RWPE1 (cell line): ENCODE measurements at regions not wholly inside any gene's neighbourhood (a gene's known extent, or its start where the extent isn't known, plus 50 kb on each side); places are given as distances from the start of the nearest gene placed in this dataset.

Experiments used
- CTCF ChIA-PET: fragments of 350-600 bp; sonication (Branson Sonifier 250); formaldehyde crosslinking; extraction: SDS; loops from one replicate; lab custom pipeline; 2021; lab: Yijun Ruan, JAX
- POLR2A ChIA-PET: fragments of 400-600 bp; formaldehyde crosslinking; extraction: SDS; loops from one replicate; lab custom pipeline; 2020; ENCODE audit warnings: antibody characterized with exemption; ENCODE audit not compliant: low non-redundant PET; lab: Yijun Ruan, JAX
- DNase-seq: peaks from one replicate; pipeline ENCODE4 v3.0.0; 2012; ENCODE audit warnings: low spot score
- H3K27ac ChIP-seq: fragments of 450-650 bp; 2 replicates; pipeline ENCODE4 v1.5.1; 2017
- TF ChIP-seq, protein P1 (sequence below): fragments of 450-650 bp; conservative IDR thresholded peaks from 2 replicates; pipeline ENCODE4 v1.5.1; 2017; ENCODE audit warnings: low read depth, mild to moderate bottlenecking

DNA sequence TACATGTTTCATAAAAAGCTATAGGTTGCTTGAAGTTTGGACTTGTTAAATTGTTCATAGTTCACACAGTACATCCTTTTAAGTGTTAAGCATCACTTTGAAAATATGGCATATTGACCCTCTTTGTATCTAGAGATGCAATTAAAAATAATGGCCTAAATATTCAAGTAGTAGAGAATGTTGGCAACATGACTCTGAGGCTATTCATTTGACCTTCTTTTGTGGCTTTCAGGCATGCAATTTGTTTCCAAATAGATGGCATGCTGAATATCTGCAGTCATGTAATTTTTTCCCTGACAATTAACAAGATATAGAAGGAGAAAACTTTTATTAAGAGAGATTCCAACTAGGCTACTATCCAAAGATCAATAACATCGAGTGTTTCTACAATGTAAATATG, 230.5 kb upstream of the ZRANB2 start:
- TF ChIP-seq, protein P1, sequence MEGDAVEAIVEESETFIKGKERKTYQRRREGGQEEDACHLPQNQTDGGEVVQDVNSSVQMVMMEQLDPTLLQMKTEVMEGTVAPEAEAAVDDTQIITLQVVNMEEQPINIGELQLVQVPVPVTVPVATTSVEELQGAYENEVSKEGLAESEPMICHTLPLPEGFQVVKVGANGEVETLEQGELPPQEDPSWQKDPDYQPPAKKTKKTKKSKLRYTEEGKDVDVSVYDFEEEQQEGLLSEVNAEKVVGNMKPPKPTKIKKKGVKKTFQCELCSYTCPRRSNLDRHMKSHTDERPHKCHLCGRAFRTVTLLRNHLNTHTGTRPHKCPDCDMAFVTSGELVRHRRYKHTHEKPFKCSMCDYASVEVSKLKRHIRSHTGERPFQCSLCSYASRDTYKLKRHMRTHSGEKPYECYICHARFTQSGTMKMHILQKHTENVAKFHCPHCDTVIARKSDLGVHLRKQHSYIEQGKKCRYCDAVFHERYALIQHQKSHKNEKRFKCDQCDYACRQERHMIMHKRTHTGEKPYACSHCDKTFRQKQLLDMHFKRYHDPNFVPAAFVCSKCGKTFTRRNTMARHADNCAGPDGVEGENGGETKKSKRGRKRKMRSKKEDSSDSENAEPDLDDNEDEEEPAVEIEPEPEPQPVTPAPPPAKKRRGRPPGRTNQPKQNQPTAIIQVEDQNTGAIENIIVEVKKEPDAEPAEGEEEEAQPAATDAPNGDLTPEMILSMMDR, result no peak
- no peak overlapping the region for H3K27ac ChIP-seq
- CTCF ChIA-PET, result no interaction called here
- no peak for DNase-seq
- POLR2A ChIA-PET, result no interaction called here

DNA sequence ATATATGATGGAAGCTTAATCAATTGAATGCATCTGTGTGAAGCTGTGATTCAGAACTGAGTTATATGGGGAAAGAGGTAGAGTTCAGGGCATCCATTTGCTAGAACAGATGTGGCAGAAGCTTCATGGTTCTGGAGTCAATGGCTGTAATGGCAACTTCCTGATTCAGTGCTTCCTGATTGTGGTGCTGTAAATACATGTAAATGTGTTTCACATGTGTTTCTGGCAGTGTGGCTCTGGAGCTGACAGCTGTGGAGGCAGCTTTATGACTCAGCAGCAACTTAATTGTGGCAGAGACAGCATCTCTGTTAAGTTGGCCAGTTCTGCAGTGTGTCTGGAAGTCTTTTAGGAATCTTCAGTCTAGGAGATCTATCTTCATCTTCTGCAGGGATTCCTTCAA, 226.6 kb upstream of the ZRANB2 start:
- TF ChIP-seq, protein P1, result no peak
- ChIA-PET CTCF (no interaction called here), POLR2A (no interaction called here)
- no peak overlapping the region for H3K27ac ChIP-seq
- DNase-seq, result no peak

DNA sequence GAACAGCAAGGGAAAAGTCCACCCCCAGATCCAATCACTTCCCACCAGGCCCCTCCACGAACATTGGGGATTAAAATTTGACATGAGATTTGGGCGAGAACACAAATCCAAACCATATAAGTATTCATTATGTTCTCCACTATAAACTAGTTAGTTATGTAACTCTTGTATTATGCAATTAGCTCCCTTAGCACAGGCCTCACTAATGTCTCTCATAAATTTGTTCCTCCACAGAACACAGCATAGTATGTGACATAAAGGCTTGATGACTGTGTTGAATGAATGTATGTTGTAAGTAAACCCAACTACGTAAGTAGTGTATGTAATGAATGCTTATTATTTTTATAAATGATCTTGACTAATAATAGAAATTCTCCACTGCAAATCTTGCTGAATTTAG, 223.3 kb upstream of the ZRANB2 start:
- H3K27ac ChIP-seq, result no peak overlapping the region
- TF ChIP-seq, protein P1, result no peak
- no peak for DNase-seq
- ChIA-PET POLR2A (no interaction called here), CTCF (no interaction called here)

DNA sequence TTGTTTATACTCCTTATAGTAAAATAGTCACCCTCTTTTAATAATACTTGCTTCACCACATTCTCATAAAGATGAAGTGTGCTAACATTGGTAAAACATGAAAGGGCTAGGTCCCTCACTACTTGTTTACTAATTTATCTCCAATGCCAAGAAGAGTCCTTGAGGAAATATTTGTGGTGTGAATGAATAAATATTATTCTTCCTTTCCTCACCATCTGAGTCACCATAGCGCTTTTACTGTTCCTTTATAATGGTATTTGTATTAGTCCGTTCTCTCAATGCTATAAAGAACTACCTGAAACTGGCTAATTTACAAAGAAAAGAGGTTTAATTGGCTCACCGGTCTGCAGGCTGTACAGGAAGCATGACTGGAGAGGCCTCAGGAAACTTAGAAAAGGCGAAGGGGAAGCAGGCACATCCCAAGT, 222.8 kb upstream of the ZRANB2 start:
- DNase-seq, result no peak
- POLR2A ChIA-PET, result no interaction called here
- CTCF ChIA-PET, result no interaction called here
- H3K27ac ChIP-seq, result no peak overlapping the region
- TF ChIP-seq, protein P1, result no peak

DNA sequence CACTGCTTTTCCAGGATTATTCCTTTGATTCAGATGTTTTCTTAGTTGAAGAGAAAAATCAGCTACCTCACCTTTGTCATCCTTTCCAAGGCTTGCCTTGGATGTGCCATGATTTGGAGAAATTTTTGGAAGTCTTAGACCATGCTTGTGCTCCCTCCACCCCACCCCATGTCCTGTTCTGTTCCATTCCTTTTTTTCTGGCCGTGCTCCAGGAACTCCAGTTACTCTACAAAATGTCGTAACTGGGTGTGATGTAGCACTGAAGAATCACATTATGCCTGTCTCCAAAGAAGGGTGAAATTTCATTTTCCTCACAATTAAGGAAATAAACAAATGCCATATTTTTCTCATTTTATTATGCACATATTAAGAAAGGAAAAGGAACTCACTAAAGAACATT, 217.8 kb upstream of the ZRANB2 start:
- TF ChIP-seq, protein P1, result no peak
- H3K27ac ChIP-seq, result no peak overlapping the region
- ChIA-PET CTCF (no interaction called here), POLR2A (no interaction called here)
- no peak for DNase-seq

DNA sequence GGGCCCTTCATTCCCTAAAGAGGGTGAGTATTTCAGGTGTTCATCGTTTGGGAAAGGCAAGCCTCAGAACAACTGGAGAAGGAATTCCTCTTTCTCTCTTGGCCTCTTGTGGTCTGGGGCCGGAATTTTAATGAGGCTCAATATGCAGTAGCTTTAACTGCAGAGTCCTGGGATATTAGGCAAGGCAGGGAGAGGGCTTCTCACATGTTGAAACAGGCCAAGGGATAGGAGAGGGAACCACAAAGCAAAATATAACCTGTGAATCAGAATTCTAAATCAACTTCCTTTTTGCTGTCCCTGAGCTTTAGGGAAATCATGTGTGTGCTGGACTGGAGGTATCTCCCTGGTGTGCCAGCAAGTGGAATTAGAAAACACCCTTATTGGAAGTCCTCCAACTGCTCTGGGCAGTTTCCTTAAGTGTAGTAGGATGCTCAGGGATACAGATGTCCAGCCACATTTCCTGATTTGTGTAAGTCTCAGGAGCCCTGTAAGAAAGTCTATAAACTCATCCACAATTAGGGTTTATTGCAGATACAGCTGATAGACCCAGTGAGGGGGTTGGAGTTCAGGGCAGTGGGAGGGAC, 215.8 kb upstream of the ZRANB2 start:
- TF ChIP-seq, protein P1, result no peak

DNA sequence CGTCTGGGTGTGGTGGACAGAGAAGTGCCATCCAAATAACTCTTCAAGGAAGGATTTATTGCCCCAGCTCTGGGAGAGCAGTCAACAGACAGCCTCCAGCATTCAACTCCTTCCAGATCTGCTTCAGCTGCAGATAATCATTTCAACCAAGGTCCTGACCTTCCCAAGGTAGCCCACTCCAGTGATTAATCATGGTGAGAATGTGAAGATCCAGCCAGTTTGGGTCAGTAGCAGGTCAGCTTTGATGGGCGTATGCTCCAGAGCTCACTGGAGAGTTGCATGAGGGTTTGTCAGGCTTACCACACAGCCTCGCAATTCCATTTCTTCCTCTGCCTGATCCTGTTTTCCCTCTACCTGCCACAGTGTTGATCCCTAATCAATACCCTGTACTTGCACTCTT, 214.5 kb upstream of the ZRANB2 start:
- TF ChIP-seq, protein P1, result no peak
- no peak for DNase-seq
- no peak overlapping the region for H3K27ac ChIP-seq
- ChIA-PET POLR2A (no interaction called here), CTCF (no interaction called here)

More for the DNA sequence above, 215.8 kb upstream of the ZRANB2 start:
- ChIA-PET POLR2A (no interaction called here), CTCF (no interaction called here)
- H3K27ac ChIP-seq, result no peak overlapping the region
- DNase-seq, result no peak
